SJSA1 (cell line): ENCODE measurements at regions not wholly inside any gene's neighbourhood (a gene's known extent, or its start where the extent isn't known, plus 50 kb on each side); places are given as distances from the start of the nearest gene placed in this dataset.
"Not testable (repeated sequence)": the region's sequence is repeated elsewhere in the genome, so short reads cannot be mapped to it uniquely, and the experiment has no call there.

Source experiments
- DNase-seq, 2 experiments: peaks; one replicate each; pipeline ENCODE4 v3.0.0-alpha.2; 2015 to 2020; ENCODE audit warnings: low spot score in 2 of 2, low read depth in 1 of 2
- H3K27ac ChIP-seq: fragments of 250-450 bp; sonication (Bioruptor Pico); 2 replicates; pipeline ENCODE4 v1.5.1; 2020; ENCODE audit warnings: mild to moderate bottlenecking, moderate library complexity
- H3K27me3 ChIP-seq: fragments of 250-450 bp; sonication (Bioruptor Pico); replicated peaks from 2 replicates; pipeline ENCODE4 v1.5.1; 2020; ENCODE audit warnings: mild to moderate bottlenecking, moderate library complexity
- H3K36me3 ChIP-seq: fragments of 250-450 bp; sonication (Bioruptor Pico); 2 replicates; pipeline ENCODE4 v1.5.1; 2020; ENCODE audit warnings: mild to moderate bottlenecking
- H3K4me1 ChIP-seq: fragments of 250-450 bp; sonication (Bioruptor Pico); replicated peaks from 2 replicates; pipeline ENCODE4 v1.6.1; 2021; ENCODE audit warnings: mild to moderate bottlenecking
- H3K4me3 ChIP-seq: fragments of 250-450 bp; sonication (Bioruptor Pico); 2 replicates; pipeline ENCODE4 v1.5.1; 2020; ENCODE audit warnings: mild to moderate bottlenecking
- H3K9me3 ChIP-seq: fragments of 250-450 bp; sonication (Bioruptor Pico); replicated peaks from 2 replicates; pipeline ENCODE4 v1.5.1; 2020; ENCODE audit warnings: mild to moderate bottlenecking

DNA sequence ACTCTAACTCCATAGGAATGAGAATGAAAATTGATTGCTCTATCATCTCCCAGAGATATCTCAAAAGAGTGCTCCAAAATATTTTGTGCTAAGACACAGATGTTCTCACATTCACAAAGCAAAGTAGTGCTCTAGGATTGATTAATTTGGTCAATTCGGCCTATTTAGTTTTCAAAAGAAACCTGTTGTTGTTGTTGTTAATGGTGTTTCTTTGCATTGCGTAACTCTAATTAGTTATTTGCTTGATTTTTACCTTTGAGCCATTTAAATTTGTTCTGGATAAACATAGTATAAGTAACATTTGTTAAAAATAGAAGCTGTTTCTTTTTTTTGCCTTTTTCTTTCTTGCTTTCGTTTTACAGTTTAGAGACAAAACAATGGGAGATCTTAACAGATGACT, 382.5 kb downstream of the CAAP1 start:
- no peaks in the 10 kb centered on the region for H3K4me1 ChIP-seq
- H3K4me3 ChIP-seq = no peak overlapping the region
- no peaks in the 10 kb centered on the region for H3K9me3 ChIP-seq
- H3K27ac ChIP-seq = no peak overlapping the region
- H3K36me3 ChIP-seq = no peaks in the 10 kb centered on the region
- H3K27me3 ChIP-seq = no peaks in the 10 kb centered on the region
- DNase-seq = no peak

GRCh38 chr9:26508897-26509296, 383.7 kb downstream of the CAAP1 start:
- no peak for DNase-seq

DNA sequence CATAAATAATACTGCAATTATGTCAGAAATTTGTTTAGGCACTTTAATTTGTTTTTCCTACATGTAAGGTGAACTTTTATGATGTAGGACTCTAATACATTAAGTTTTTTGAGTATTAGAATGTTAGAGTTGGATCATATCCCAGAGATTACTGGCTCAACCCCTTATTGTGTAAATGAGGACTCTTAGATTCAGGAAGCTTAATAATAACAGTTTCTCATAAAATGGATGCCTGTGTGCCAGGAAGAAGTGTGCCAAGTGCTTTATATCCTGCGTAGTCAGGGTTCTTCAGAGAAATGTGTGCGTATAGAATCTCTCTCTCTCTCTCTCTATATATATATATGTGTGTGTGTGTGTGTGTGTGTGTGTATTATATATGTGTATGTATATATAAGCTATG, 388.5 kb downstream of the CAAP1 start:
- Histone ChIP-seq H3K4me1 (no peaks in the 10 kb centered on the region), H3K27me3 (no peaks in the 10 kb centered on the region), H3K9me3 (no peaks in the 10 kb centered on the region), H3K27ac (no peak overlapping the region), H3K4me3 (no peak overlapping the region), H3K36me3 (no peaks in the 10 kb centered on the region)
- no peak for DNase-seq

More at GRCh38 chr9:26508897-26509296, 383.7 kb downstream of the CAAP1 start:
- Histone ChIP-seq H3K27ac (no peak overlapping the region), H3K9me3 (no peaks in the 10 kb centered on the region), H3K4me1 (no peaks in the 10 kb centered on the region), H3K27me3 (no peaks in the 10 kb centered on the region), H3K4me3 (no peak overlapping the region), H3K36me3 (no peaks in the 10 kb centered on the region)

GRCh38 chr9:26502311-26502710, 390.3 kb downstream of the CAAP1 start:
- H3K27ac ChIP-seq = no peak overlapping the region

DNA sequence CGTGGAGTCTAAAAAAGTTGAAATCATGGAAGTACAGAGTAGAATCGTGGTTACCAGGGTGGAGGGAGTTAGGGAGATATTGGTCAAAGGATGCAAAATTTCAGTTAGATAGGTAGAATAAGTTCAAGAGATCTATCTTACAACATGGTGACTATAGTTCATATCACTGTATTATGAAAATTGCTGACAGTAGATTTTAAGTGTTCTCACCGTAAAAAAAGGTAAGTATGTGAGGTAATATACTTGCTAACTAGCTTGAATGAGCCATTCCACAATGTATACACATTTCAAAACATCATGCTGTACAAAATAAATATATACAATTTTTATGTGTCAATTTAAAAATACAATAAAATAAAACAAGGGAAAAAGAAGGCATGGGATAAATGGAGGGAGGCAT, 392.1 kb downstream of the CAAP1 start:
- Histone ChIP-seq H3K4me3 (no peak overlapping the region), H3K4me1 (no peaks in the 10 kb centered on the region), H3K27ac (no peak overlapping the region), H3K36me3 (no peaks in the 10 kb centered on the region), H3K27me3 (no peaks in the 10 kb centered on the region), H3K9me3 (no peaks in the 10 kb centered on the region)
- DNase-seq = no peak

More at GRCh38 chr9:26502311-26502710, 390.3 kb downstream of the CAAP1 start:
- DNase-seq = no peak
- no peaks in the 10 kb centered on the region for H3K9me3 ChIP-seq
- no peaks in the 10 kb centered on the region for H3K4me1 ChIP-seq
- no peaks in the 10 kb centered on the region for H3K27me3 ChIP-seq
- H3K36me3 ChIP-seq = no peaks in the 10 kb centered on the region
- H3K4me3 ChIP-seq = no peak overlapping the region

DNA sequence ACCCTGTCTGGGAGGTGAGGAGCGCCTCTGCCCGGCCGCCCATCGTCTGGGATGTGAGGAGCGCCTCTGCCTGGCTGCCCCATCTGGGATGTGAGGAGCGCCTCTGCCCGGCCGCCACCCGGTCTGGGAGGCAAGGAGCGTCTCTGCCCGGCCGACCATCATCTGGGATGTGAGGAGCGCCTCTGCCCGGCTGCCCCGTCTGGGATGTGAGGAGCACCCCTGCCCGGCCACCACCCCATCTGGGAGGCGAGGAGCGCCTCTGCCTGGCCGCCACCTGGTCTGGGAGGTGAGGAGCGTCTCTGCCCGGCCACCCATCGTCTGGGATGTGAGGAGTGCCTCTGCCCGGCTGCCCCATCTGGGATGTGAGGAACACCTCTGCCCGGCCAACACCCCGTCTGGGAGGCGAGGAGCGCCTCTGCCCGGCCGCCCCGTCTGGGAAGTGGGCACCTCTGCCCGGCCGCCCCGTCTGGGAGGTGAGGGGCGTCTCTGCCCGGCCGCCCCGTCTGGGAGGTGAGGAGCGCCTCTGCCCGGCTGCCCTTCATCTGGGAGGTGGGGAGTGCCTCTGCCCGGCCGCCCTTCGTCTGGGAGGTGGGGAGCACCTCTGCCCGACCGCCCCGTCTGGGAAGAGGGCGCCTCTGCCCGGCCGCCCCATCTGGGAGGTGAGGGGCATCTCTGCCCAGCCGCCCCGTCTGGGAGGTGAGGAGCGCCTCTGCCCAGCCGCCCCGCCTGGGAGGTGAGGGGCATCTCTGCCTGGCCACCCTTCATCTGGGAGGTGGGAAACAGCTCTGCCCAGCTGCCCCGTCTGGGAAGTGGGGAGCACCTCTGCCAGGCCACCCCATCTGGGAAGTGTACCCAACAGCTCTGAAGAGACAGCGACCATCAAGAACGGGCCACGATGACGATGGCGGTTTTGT, 399.7 kb downstream of the CAAP1 start:
- H3K36me3 ChIP-seq, H3K27ac ChIP-seq, DNase-seq, H3K9me3 ChIP-seq, H3K4me3 ChIP-seq, H3K4me1 ChIP-seq, H3K27me3 ChIP-seq: not testable (repeated sequence)

DNA sequence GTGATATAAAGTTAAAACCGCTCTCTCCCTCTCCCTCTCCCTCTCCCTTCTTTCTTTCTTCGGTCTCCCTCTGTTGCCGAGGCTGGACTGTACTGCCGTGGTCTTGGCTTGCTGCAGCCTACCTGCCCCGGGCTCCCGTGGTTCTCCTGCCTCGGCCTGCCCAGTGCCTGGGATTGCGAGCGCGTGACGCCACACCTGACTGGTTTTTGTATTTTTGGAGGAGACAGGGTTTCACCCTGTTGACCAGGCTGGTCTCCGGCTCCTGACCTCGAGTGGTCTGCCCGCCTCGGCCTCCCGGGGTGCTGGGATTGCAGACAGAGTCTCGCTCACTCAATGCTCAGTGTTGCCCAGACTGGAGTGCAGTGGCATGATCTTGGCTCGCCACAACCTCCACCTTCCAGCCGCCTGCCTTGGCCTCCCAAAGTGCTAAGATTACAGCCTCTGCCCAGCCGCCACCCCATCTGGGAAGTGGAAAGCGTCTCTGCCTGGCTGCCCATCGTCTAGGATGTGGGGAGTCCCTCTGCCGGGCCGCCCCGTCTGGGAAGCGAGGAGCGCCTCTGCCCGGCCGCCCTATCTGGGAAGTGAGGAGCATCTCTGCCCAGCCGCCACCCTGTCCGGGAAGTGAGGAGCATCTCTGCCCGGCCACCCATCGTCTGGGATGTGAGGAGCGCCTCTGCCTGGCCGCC, 400.5 kb downstream of the CAAP1 start:
- H3K4me1 ChIP-seq = not testable (repeated sequence)

DNA sequence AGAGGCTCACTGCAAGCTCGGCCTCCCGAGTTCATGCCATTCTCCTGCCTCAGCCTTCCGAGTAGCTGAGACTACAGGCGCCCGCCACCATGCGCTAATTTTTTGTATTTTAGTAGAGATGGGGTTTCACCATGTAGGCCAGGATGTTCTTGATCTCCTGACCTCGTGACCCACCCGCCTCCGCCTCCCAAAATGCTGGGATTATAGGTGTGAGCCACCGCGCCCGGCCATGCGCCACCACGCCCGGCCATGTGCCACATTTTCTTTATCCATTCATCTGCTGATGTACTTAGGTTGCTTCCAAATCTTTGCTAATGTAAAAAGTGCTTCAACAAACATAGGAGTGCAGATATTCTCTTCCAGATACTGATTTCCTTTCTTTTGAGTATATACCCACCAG, 408.6 kb downstream of the CAAP1 start:
- Histone ChIP-seq H3K27me3 (no peaks in the 10 kb centered on the region), H3K4me3 (no peak overlapping the region), H3K36me3 (no peaks in the 10 kb centered on the region), H3K9me3 (no peaks in the 10 kb centered on the region), H3K4me1 (no peaks in the 10 kb centered on the region), H3K27ac (no peak overlapping the region)
- DNase-seq = no peak

More for the DNA sequence above, 400.5 kb downstream of the CAAP1 start:
- H3K27me3 ChIP-seq, DNase-seq, H3K27ac ChIP-seq, H3K9me3 ChIP-seq, H3K4me3 ChIP-seq, H3K36me3 ChIP-seq: not testable (repeated sequence)

- no peak for DNase-seq
- Histone ChIP-seq H3K4me3 (no peak overlapping the region), H3K36me3 (no peaks in the 10 kb centered on the region), H3K4me1 (no peaks in the 10 kb centered on the region), H3K27me3 (no peaks in the 10 kb centered on the region), H3K9me3 (no peaks in the 10 kb centered on the region), H3K27ac (no peak overlapping the region)
These were observed 414.6 kb downstream of the CAAP1 start for GRCh38 chr9:26477963-26478362.

- no peaks in the 10 kb centered on the region for H3K36me3 ChIP-seq
- no peaks in the 10 kb centered on the region for H3K27me3 ChIP-seq
- no peak for DNase-seq
- H3K27ac ChIP-seq = no peak overlapping the region
- no peaks in the 10 kb centered on the region for H3K4me1 ChIP-seq
- no peaks in the 10 kb centered on the region for H3K9me3 ChIP-seq
- H3K4me3 ChIP-seq = no peak overlapping the region
These were observed 421.3 kb downstream of the CAAP1 start for GRCh38 chr9:26471261-26471660.

DNA sequence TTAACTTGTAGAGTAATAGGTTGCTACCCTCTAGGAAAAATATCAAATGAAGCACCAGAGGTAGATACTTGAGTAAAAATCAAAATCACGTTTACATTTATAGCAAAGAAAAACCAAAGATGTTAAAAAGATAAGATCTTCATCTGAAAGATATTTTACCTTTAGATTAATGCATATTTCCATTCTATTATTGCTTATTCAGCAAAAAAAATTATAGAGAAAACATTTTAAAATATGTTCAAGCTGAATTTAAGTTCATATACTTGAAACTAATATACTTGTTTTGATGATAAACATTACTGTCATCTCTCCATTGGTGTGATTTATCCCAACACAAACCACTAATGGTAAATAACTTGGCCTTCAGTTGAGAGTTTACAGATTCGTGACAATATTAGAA, 422.3 kb downstream of the CAAP1 start:
- Histone ChIP-seq H3K27ac (no peak overlapping the region), H3K36me3 (no peaks in the 10 kb centered on the region), H3K27me3 (no peaks in the 10 kb centered on the region), H3K9me3 (no peaks in the 10 kb centered on the region), H3K4me1 (no peaks in the 10 kb centered on the region), H3K4me3 (no peak overlapping the region)
- no peak for DNase-seq

DNA sequence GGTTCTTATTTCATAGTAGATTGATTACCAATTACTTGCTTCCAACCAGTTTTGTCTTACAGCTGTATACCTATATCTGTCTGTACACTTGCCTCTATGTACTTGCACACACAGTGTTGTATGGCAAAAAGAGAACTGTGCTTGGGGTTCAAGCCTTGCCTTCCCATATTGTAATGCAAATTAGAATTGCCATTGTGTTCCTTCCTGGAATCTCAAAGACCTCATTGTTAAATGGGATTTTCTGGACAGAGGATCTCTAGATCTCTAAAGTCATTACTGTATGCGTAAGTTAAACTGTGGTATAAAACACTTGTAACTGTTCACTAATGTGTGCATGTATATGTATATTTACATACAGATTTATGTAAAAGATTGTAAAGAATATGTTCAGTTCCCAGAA, 428.8 kb downstream of the CAAP1 start:
- H3K27ac ChIP-seq = no peak overlapping the region
- no peaks in the 10 kb centered on the region for H3K9me3 ChIP-seq
- H3K4me1 ChIP-seq = no peaks in the 10 kb centered on the region
- DNase-seq = no peak
- no peaks in the 10 kb centered on the region for H3K36me3 ChIP-seq
- no peak overlapping the region for H3K4me3 ChIP-seq
- no peaks in the 10 kb centered on the region for H3K27me3 ChIP-seq

GRCh38 chr9:26462751-26463150, 429.9 kb downstream of the CAAP1 start:
- no peaks in the 10 kb centered on the region for H3K36me3 ChIP-seq
- H3K27me3 ChIP-seq = no peaks in the 10 kb centered on the region
- DNase-seq = no peak
- no peak overlapping the region for H3K27ac ChIP-seq
- H3K4me1 ChIP-seq = no peaks in the 10 kb centered on the region
- H3K9me3 ChIP-seq = no peaks in the 10 kb centered on the region
- no peak overlapping the region for H3K4me3 ChIP-seq

- Histone ChIP-seq H3K4me3 (no peak overlapping the region), H3K4me1 (no peaks in the 10 kb centered on the region), H3K27ac (no peak overlapping the region), H3K36me3 (no peaks in the 10 kb centered on the region), H3K9me3 (no peaks in the 10 kb centered on the region), H3K27me3 (no peaks in the 10 kb centered on the region)
- DNase-seq = no peak
These were observed 430.4 kb downstream of the CAAP1 start for GRCh38 chr9:26462213-26462612.
